NOMO-1 treated with dmso at 0.1 percent for 144 hours (cell line): ENCODE measurements at regions not wholly inside any gene's neighbourhood (a gene's known extent, or its start where the extent isn't known, plus 50 kb on each side); places are given as distances from the start of the nearest gene placed in this dataset.
"Not testable (repeated sequence)": the region's sequence is repeated elsewhere in the genome, so short reads cannot be mapped to it uniquely, and the experiment has no call there.

Source experiments
- DNase-seq: peaks from one replicate; lab custom pipeline; 2025; ENCODE audit not compliant: unreplicated experiment; lab: John Stamatoyannopoulos, UW

GRCh38 chr4:31241504-31242106, 521.4 kb downstream of the PCDH7 start:
- DNase-seq = no peak

GRCh38 chr4:31246856-31247255, 526.7 kb downstream of the PCDH7 start:
- no peak for DNase-seq

GRCh38 chr4:31259119-31259518, 539.0 kb downstream of the PCDH7 start:
- DNase-seq = no peak

- DNase-seq = no peak
Measured at GRCh38 chr4:31261632-31262031, 541.5 kb downstream of the PCDH7 start.

GRCh38 chr4:31266094-31266493, 545.9 kb downstream of the PCDH7 start:
- DNase-seq = not testable (repeated sequence)

GRCh38 chr4:31272331-31273061, 552.3 kb downstream of the PCDH7 start:
- no peak for DNase-seq

GRCh38 chr4:31275906-31276305, 555.7 kb downstream of the PCDH7 start:
- DNase-seq = no peak

GRCh38 chr4:31283679-31284078, 563.5 kb downstream of the PCDH7 start:
- no peak for DNase-seq

GRCh38 chr4:31290836-31291235, 570.7 kb downstream of the PCDH7 start:
- DNase-seq = no peak

GRCh38 chr4:31291238-31291637, 571.1 kb downstream of the PCDH7 start:
- DNase-seq = no peak

- DNase-seq = no peak
Measured at GRCh38 chr4:31294655-31295480, 574.7 kb downstream of the PCDH7 start.

- no peak for DNase-seq
Measured at GRCh38 chr4:31298737-31299136, 578.6 kb downstream of the PCDH7 start.

GRCh38 chr4:31307029-31307428, 586.9 kb downstream of the PCDH7 start:
- DNase-seq = no peak

- no peak for DNase-seq
Measured at GRCh38 chr4:31324814-31325213, 604.6 kb downstream of the PCDH7 start.

GRCh38 chr4:31325300-31325699, 605.1 kb downstream of the PCDH7 start:
- DNase-seq = no peak

GRCh38 chr4:31327031-31327430, 606.9 kb downstream of the PCDH7 start:
- DNase-seq = no peak

- DNase-seq = no peak
Measured at GRCh38 chr4:31328932-31329331, 608.8 kb downstream of the PCDH7 start.

- no peak for DNase-seq
Measured at GRCh38 chr4:31334086-31334910, 614.1 kb downstream of the PCDH7 start.

- DNase-seq = no peak
Measured at GRCh38 chr4:31338000-31338399, 617.8 kb downstream of the PCDH7 start.

- DNase-seq = no peak
Measured at GRCh38 chr4:31341601-31342359, 621.6 kb downstream of the PCDH7 start.
